Stimulated activated memory B cell treated with anti-CD40 and anti-IgM and Interleukin-4, amounts not matched to agents 10 μg/mL and 1 μg/mL and 100 μg/mL, for 72 hours (primary cell): ENCODE measurements at regions not wholly inside any gene's neighbourhood (a gene's known extent, or its start where the extent isn't known, plus 50 kb on each side); places are given as distances from the start of the nearest gene placed in this dataset.

Experiments used
- ATAC-seq: fragments of 150-1000 bp; cut with Tn5 transposase; 2 replicates; pipeline ENCODE4 v1.10.0; 2021
- H3K27ac Mint-ChIP-seq: one replicate; pipeline ENCODE4 v1.8.0; 2022; ENCODE audit warnings: mild to moderate bottlenecking, mixed read lengths
- H3K27me3 Mint-ChIP-seq: one replicate; pipeline ENCODE4 v1.8.0; 2022; ENCODE audit warnings: mixed read lengths
- H3K36me3 Mint-ChIP-seq: one replicate; pipeline ENCODE4 v1.8.0; 2022; ENCODE audit warnings: mixed read lengths
- H3K4me1 Mint-ChIP-seq: one replicate; pipeline ENCODE4 v1.8.0; 2022; ENCODE audit warnings: mixed read lengths
- H3K4me3 Mint-ChIP-seq: one replicate; pipeline ENCODE4 v1.8.0; 2022; ENCODE audit warnings: mild to moderate bottlenecking, moderate library complexity, mixed read lengths
- H3K9me3 Mint-ChIP-seq: one replicate; pipeline ENCODE4 v1.8.0; 2022; ENCODE audit warnings: mixed read lengths

- Mint-ChIP-seq H3K4me1 (peaks cover 42% of the 10 kb centered on the region), H3K27ac (peak overlapping the region; percentile 25), H3K9me3 (no peaks in the 10 kb centered on the region), H3K27me3 (peaks cover 9% of the 10 kb centered on the region), H3K4me3 (no peak overlapping the region), H3K36me3 (no peaks in the 10 kb centered on the region)
- no peak for ATAC-seq
Observed at GRCh38 chr1:172742599-172743500, 83.9 kb downstream of the FASLG start.

DNA sequence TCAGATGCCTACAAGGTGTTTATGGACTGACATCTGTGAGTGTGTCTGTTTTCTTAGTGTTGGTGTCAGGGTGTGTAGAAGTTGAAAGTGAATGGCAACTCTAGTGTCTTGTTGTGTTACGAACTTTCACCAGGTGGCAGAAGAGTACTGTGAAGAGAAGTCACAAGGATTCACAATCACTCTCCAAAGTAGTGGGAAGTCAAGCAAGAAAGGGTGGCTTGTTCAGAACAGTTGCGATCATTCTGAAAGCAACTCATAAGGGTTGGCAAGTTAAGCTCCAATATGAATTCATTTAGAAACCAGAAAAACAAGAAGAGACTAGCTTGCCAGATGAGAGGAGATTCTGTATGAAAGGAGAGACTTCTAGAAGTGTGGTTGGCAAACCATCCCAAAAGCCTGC is 86.1 kb downstream of the FASLG start:
- Mint-ChIP-seq H3K36me3 (no peaks in the 10 kb centered on the region), H3K4me3 (no peak overlapping the region), H3K27me3 (peaks cover 9% of the 10 kb centered on the region), H3K4me1 (peaks cover 42% of the 10 kb centered on the region), H3K27ac (peak overlapping the region; percentile 4), H3K9me3 (no peaks in the 10 kb centered on the region)
- peak; percentile 92 for ATAC-seq

DNA sequence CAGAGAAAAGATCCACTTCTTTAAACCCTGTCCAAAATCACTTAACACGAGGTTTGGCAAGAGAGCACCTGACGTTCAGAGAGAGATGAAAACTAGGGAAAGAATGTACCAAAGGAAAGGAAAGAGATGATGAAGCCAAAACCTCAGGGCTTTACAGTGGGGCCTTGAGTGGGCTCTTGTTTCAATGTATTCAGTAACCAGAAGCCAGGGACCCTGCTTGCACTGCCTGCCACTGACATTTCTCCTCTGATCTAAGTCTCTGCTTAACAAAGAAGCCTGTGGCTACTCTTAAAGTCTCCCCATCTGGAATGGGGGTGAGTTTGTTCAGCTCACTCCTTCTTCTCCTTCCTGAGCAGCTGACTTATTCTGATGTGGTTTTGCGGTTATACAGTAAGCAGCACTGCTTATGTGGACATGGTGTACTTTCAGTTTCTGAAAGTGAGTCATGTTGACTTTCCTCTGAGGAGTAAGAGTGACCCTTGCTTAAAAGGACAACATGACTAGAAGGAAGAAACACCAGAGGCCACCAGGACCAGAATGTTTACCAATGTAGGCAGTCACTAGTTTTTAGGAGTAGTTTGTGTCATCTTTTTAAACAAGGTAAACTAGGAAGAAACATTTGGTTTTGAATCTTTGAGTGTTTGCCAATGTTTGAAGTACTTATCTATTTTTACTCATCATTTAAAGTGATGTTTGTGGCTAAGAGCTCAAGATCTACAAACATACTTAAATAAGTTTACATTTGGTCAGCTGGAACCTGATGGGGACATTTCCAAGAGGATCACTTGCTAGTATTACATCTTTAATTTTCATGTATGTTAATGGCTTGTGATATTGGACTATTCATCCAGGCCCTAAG is 87.4 kb downstream of the FASLG start:
- Mint-ChIP-seq H3K36me3 (no peaks in the 10 kb centered on the region), H3K27ac (peak overlapping the region; percentile 4), H3K4me1 (peaks cover 42% of the 10 kb centered on the region), H3K9me3 (no peaks in the 10 kb centered on the region), H3K27me3 (no peaks in the 10 kb centered on the region), H3K4me3 (peak overlapping the region; percentile 1)
- peak; percentile 89 for ATAC-seq

- no peaks in the 10 kb centered on the region for H3K27me3 Mint-ChIP-seq
- no peak for ATAC-seq
- no peak overlapping the region for H3K4me3 Mint-ChIP-seq
- H3K4me1 Mint-ChIP-seq, result peaks cover 32% of the 10 kb centered on the region
- H3K9me3 Mint-ChIP-seq, result no peaks in the 10 kb centered on the region
- H3K27ac Mint-ChIP-seq, result no peak overlapping the region
- no peaks in the 10 kb centered on the region for H3K36me3 Mint-ChIP-seq
Observed at GRCh38 chr1:172748201-172748600, 89.3 kb downstream of the FASLG start.

GRCh38 chr1:172751683-172752082 is 92.8 kb downstream of the FASLG start:
- no peak overlapping the region for H3K27ac Mint-ChIP-seq

GRCh38 chr1:172753964-172754363 is 95.1 kb downstream of the FASLG start:
- no peaks in the 10 kb centered on the region for H3K36me3 Mint-ChIP-seq
- no peak overlapping the region for H3K27ac Mint-ChIP-seq
- peaks cover 29% of the 10 kb centered on the region for H3K4me1 Mint-ChIP-seq
- no peak overlapping the region for H3K4me3 Mint-ChIP-seq
- H3K27me3 Mint-ChIP-seq, result peaks cover 10% of the 10 kb centered on the region
- no peaks in the 10 kb centered on the region for H3K9me3 Mint-ChIP-seq
- ATAC-seq, result peak; percentile 82

More at GRCh38 chr1:172751683-172752082, 92.8 kb downstream of the FASLG start:
- peaks cover 10% of the 10 kb centered on the region for H3K27me3 Mint-ChIP-seq
- no peaks in the 10 kb centered on the region for H3K36me3 Mint-ChIP-seq
- H3K9me3 Mint-ChIP-seq, result no peaks in the 10 kb centered on the region
- H3K4me3 Mint-ChIP-seq, result no peak overlapping the region
- peaks cover 29% of the 10 kb centered on the region for H3K4me1 Mint-ChIP-seq
- no peak for ATAC-seq

DNA sequence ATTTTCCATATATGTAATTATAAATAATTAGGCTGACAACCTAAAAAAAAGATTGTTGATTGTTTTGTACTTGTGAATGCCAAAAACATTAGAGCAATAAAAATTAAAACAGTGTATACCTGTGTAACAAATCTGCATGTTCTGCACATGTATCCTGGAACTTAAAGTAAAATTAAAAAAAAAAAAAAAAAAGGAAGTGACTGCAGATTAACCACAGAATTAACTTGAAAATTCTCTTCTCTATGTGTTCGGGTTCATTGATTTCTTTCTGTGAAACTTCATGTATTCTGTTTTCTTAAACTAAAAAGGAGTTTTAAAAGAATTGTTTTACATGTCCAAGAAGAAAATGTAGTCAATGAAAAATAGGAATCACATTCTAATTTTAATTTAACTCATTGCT is 95.7 kb downstream of the FASLG start:
- no peak overlapping the region for H3K4me3 Mint-ChIP-seq

GRCh38 chr1:172755099-172755498 is 96.2 kb downstream of the FASLG start:
- no peak for ATAC-seq
- Mint-ChIP-seq H3K27ac (peak overlapping the region; percentile 14), H3K4me1 (peaks cover 29% of the 10 kb centered on the region), H3K36me3 (no peaks in the 10 kb centered on the region), H3K27me3 (peaks cover 10% of the 10 kb centered on the region), H3K9me3 (no peaks in the 10 kb centered on the region), H3K4me3 (no peak overlapping the region)

More for the DNA sequence above, 95.7 kb downstream of the FASLG start:
- H3K27me3 Mint-ChIP-seq, result peaks cover 10% of the 10 kb centered on the region
- no peak overlapping the region for H3K27ac Mint-ChIP-seq
- peaks cover 29% of the 10 kb centered on the region for H3K4me1 Mint-ChIP-seq
- H3K36me3 Mint-ChIP-seq, result no peaks in the 10 kb centered on the region
- no peaks in the 10 kb centered on the region for H3K9me3 Mint-ChIP-seq
- no peak for ATAC-seq

DNA sequence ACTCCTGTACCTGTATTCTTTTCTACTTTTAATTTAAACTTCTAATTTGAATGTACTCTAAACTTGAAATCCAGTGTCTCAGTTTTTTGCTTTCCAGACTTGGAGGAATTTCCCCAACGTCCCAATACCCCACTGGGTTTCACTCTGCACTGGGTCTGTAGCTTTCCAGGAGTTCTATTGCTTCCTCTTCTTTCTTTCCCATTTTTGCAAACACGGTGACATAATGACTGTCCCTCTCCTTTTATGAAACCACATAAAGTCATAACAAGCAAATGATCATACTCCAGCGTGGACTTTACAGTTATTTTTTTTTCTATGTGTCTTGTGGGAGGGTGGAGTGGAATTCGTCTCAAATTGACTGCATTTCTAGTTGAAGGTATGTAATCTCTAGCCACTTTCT is 97.1 kb downstream of the FASLG start:
- Mint-ChIP-seq H3K36me3 (no peaks in the 10 kb centered on the region), H3K27ac (peak overlapping the region; percentile 14), H3K9me3 (no peaks in the 10 kb centered on the region), H3K4me1 (peaks cover 29% of the 10 kb centered on the region), H3K27me3 (peaks cover 10% of the 10 kb centered on the region), H3K4me3 (no peak overlapping the region)
- ATAC-seq, result peak; percentile 49

DNA sequence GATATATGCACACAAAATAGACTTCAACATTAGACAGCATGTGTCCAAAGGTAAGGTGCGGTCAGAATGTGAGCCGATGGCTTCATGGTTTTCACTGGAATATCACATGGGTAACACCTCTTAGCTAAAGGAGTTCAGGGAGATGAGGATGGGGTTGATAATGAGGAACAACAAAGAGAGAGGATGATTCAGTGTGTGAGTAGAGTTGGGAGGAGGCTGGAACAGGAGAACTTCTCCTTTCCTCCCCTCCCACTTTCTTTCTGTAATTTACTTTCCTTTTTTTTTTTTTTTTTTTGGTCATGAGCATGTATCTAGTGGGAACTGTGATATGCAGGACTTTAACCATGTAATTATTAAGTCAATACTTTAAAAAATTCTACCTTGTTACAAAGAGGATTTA is 99.4 kb downstream of the FASLG start:
- no peak for ATAC-seq
- H3K36me3 Mint-ChIP-seq, result no peaks in the 10 kb centered on the region
- no peaks in the 10 kb centered on the region for H3K9me3 Mint-ChIP-seq
- no peak overlapping the region for H3K4me3 Mint-ChIP-seq
- H3K4me1 Mint-ChIP-seq, result peaks cover 44% of the 10 kb centered on the region
- H3K27me3 Mint-ChIP-seq, result peaks cover 10% of the 10 kb centered on the region
- peak overlapping the region; percentile 30 for H3K27ac Mint-ChIP-seq

DNA sequence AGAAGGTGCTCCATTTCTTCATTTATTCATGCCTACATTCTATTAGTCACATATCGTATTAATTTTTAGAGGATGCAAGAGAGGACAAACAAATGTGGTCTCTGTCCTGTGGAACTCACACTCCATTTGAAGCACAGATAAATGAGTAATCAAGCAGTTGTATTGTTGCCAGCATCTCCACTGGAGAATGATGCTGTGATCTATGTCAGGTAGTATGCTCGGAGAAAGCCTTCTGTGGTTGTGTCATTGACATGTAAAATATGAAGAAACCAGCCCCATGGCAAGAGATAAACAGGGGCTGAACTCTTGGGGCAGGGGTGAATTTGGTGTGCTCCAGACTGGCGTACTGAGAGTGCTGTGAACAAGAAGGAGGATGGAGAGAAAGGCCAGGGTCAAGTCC is 101.2 kb downstream of the FASLG start:
- H3K27me3 Mint-ChIP-seq, result peaks cover 10% of the 10 kb centered on the region
- H3K36me3 Mint-ChIP-seq, result no peaks in the 10 kb centered on the region
- no peak for ATAC-seq
- H3K4me1 Mint-ChIP-seq, result peaks cover 59% of the 10 kb centered on the region
- H3K9me3 Mint-ChIP-seq, result no peaks in the 10 kb centered on the region
- H3K27ac Mint-ChIP-seq, result no peak overlapping the region
- no peak overlapping the region for H3K4me3 Mint-ChIP-seq

GRCh38 chr1:172761581-172762486 is 102.9 kb downstream of the FASLG start:
- ATAC-seq, result peak; percentile 53
- H3K4me3 Mint-ChIP-seq, result no peak overlapping the region
- H3K27ac Mint-ChIP-seq, result peak overlapping the region; percentile 11
- peaks cover 48% of the 10 kb centered on the region for H3K4me1 Mint-ChIP-seq
- H3K36me3 Mint-ChIP-seq, result no peaks in the 10 kb centered on the region
- no peaks in the 10 kb centered on the region for H3K9me3 Mint-ChIP-seq
- no peaks in the 10 kb centered on the region for H3K27me3 Mint-ChIP-seq

GRCh38 chr1:172763057-172763456 is 104.2 kb downstream of the FASLG start:
- Mint-ChIP-seq H3K9me3 (no peaks in the 10 kb centered on the region), H3K27me3 (no peaks in the 10 kb centered on the region), H3K36me3 (no peaks in the 10 kb centered on the region), H3K4me3 (no peak overlapping the region), H3K27ac (peak overlapping the region; percentile 36), H3K4me1 (peaks cover 41% of the 10 kb centered on the region)
- ATAC-seq, result no peak

DNA sequence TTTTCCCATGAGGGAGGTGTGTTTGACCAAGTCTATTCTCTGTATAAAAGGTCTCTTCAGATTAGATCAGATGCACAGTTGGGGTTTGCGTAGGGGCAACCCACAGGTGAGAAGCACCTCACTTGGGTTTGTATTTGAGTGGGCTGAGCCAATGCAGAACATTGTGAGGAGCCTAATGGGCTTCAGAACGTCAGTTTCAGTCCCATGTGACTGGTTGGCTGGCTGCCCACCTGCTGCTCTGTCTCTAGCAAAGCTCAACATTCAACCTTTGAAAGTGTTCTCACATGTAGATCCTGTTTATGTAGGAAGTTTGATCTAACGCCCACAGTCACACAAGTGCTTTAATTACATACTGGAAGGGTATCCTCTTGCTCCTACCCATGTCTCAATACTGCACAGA is 105.5 kb downstream of the FASLG start:
- peaks cover 36% of the 10 kb centered on the region for H3K4me1 Mint-ChIP-seq
- no peaks in the 10 kb centered on the region for H3K27me3 Mint-ChIP-seq
- peak; percentile 83 for ATAC-seq
- peak overlapping the region; percentile 36 for H3K27ac Mint-ChIP-seq
- H3K36me3 Mint-ChIP-seq, result no peaks in the 10 kb centered on the region
- peak overlapping the region; percentile 38 for H3K4me3 Mint-ChIP-seq
- H3K9me3 Mint-ChIP-seq, result no peaks in the 10 kb centered on the region

DNA sequence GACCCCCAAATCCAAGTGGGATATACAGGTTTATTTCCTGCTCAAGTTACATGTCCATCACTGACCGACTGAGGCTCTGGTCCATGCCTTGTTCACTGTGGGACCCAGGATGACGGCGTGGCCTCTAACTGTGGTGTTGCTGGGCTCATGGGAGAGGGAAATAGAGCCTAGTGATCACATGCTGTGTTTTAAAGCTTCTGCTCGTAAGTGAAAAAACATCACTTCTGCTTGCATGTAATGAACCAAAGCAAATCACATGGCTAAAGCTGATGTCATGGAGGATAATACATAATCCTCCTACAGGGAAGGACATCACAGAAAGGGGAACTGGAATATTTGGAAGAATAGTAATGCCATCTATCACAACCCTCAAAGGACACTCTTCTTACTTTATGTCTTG is 107.6 kb downstream of the FASLG start:
- ATAC-seq, result no peak
- H3K27me3 Mint-ChIP-seq, result no peaks in the 10 kb centered on the region
- no peaks in the 10 kb centered on the region for H3K36me3 Mint-ChIP-seq
- no peaks in the 10 kb centered on the region for H3K9me3 Mint-ChIP-seq
- peaks cover 45% of the 10 kb centered on the region for H3K4me1 Mint-ChIP-seq
- H3K27ac Mint-ChIP-seq, result no peak overlapping the region
- H3K4me3 Mint-ChIP-seq, result no peak overlapping the region
